K562 (cell line): ENCODE measurements at regions not wholly inside any gene's neighbourhood (a gene's known extent, or its start where the extent isn't known, plus 50 kb on each side); places are given as distances from the start of the nearest gene placed in this dataset.

Experiments used
- ATAC-seq: fragments of 200-7000 bp; cut with Tn5 transposase; 3 replicates; pipeline ENCODE4 v1.9.1; 2020; ENCODE audit warnings: moderate library complexity
- BruUV-seq: library from RNA; stranded (reverse); fragments of 400-500 nt; replicated peaks from 2 replicates; lab custom pipeline; 2021; lab: Mats Ljungman, UMichigan
- CTCF ChIA-PET: fragments of 300-600 bp; formaldehyde crosslinking; extraction: SDS; loops from one replicate; lab custom pipeline; 2021; ENCODE audit warnings: low intra/inter-chr PET ratio; lab: Yijun Ruan, JAX
- POLR2A ChIA-PET: fragments of 300-600, 350-650 bp; sonication (Branson Sonifier 250); formaldehyde crosslinking; extraction: SDS; loops from one replicate; lab custom pipeline; 2021; ENCODE audit warnings: antibody characterized with exemption, inconsistent platforms; lab: Yijun Ruan, JAX
- DNase-seq, 4 experiments: peaks; one replicate each; pipeline versions ENCODE4 v3.0.0 to v3.0.0-alpha.2; 2011 to 2018; ENCODE audit warnings: low spot score in 3 of 4, mixed read lengths in 3 of 4; ENCODE audit errors: extremely low read depth in 1 of 4
- FAIRE-seq: peaks from 2 replicates; lab custom pipeline; 2011; peaks lifted over from hg19 to GRCh38; lab: Jason Lieb, UNC
- H2AFZ ChIP-seq: 2 replicates; pipeline ENCODE4 v1.6.0; 2011; ENCODE audit warnings: low read depth, low read length, control low read depth, inconsistent platforms
- H3K27ac ChIP-seq: fragments of 200-600 bp; 3 replicates; pipeline ENCODE4 v1.8.0; 2011; ENCODE audit warnings: low read depth, mild to moderate bottlenecking, control low read depth, inconsistent platforms, low read length, moderate library complexity, mixed read lengths; ENCODE audit errors: extremely low read depth
- H3K27me3 ChIP-seq, 2 experiments: fragments of 300-600 bp in 1 of 2; 2 replicates in 1 of 2; 3 replicates in 1 of 2; pipeline versions ENCODE4 v1.6.0 to v1.8.0; 2011; ENCODE audit warnings: inconsistent platforms in 2 of 2, low read length in 2 of 2, mild to moderate bottlenecking in 1 of 2, mixed read lengths in 1 of 2, moderate library complexity in 1 of 2; ENCODE audit not compliant: control insufficient read depth in 2 of 2, insufficient read depth in 2 of 2
- H3K36me3 ChIP-seq: fragments of 300-600 bp; 3 replicates; pipeline ENCODE4 v1.8.0; 2011; ENCODE audit warnings: mild to moderate bottlenecking, low read length, inconsistent platforms; ENCODE audit not compliant: control insufficient read depth, insufficient read depth
- H3K4me1 ChIP-seq, 2 experiments: fragments of 200-600 bp in 1 of 2; replicated peaks in 1 of 2; 2 replicates in 1 of 2; 3 replicates in 1 of 2; pipeline versions ENCODE4 v1.5.1 to v1.8.0; 2011; ENCODE audit warnings: inconsistent platforms in 2 of 2, low read length in 2 of 2, mild to moderate bottlenecking in 1 of 2, mixed read lengths in 1 of 2, moderate library complexity in 1 of 2; ENCODE audit not compliant: control insufficient read depth in 2 of 2, insufficient read depth in 2 of 2
- H3K4me2 ChIP-seq: 2 replicates; pipeline ENCODE4 v1.6.1; 2011; ENCODE audit warnings: low read length, control low read depth, inconsistent platforms, mixed read lengths; ENCODE audit not compliant: insufficient read depth
- H3K4me3 ChIP-seq: fragments of 200-600 bp; sonication (generic), shearing (Covaris generic); 2 replicates; pipeline ENCODE4 v1.5.1; 2016; ENCODE audit warnings: control low read depth, inconsistent platforms
- H3K79me2 ChIP-seq: fragments of 200-600 bp; 3 replicates; pipeline ENCODE4 v1.8.0; 2011; ENCODE audit warnings: low read length, inconsistent platforms; ENCODE audit not compliant: control insufficient read depth, insufficient read depth
- H3K9ac ChIP-seq, 2 experiments: 2 replicates each; pipeline versions ENCODE4 v1.6.0 to v1.6.1; 2011; ENCODE audit warnings: low read depth in 2 of 2, low read length in 2 of 2, control low read depth in 1 of 2, inconsistent platforms in 1 of 2, mild to moderate bottlenecking in 1 of 2, mixed read lengths in 1 of 2; ENCODE audit not compliant: insufficient read depth in 1 of 2
- H3K9me1 ChIP-seq: one replicate; pipeline ENCODE4 v1.6.0; 2011; ENCODE audit warnings: inconsistent platforms, mild to moderate bottlenecking, low read length, moderate library complexity; ENCODE audit not compliant: control insufficient read depth, insufficient read depth
- H3K9me3 ChIP-seq: replicated peaks from 2 replicates; pipeline ENCODE4 v1.5.1; 2011; ENCODE audit warnings: low read depth, low read length, inconsistent platforms; ENCODE audit not compliant: control insufficient read depth, insufficient read depth
- H4K20me1 ChIP-seq: replicated peaks from 2 replicates; pipeline ENCODE4 v1.6.1; 2011; ENCODE audit warnings: low read length, inconsistent platforms, mixed read lengths; ENCODE audit not compliant: control insufficient read depth, insufficient read depth
- ATF1 ChIP-seq, 2 experiments: fragments of 450-650 bp in 1 of 2; IDR thresholded peaks; 2 replicates each; pipeline ENCODE4 v1.6.1; 2016; ENCODE audit warnings: missing compliant biosample characterization in 1 of 2, missing genetic modification characterization in 1 of 2
- MYBL2 ChIP-seq, 2 experiments: fragments of 450-650 bp in 1 of 2; sonication (generic) in 1 of 2; formaldehyde crosslinking in 1 of 2; IDR thresholded peaks; 2 replicates each; pipeline versions ENCODE4 v1.6.1 to v1.8.1; 2017 to 2022; ENCODE audit warnings: borderline replicate concordance in 1 of 2, inconsistent platforms in 1 of 2, low read depth in 1 of 2, mild to moderate bottlenecking in 1 of 2, missing genetic modification reagents in 1 of 2, moderate library complexity in 1 of 2
- NFATC3 ChIP-seq: fragments of 450-650 bp; IDR thresholded peaks from 2 replicates; pipeline ENCODE4 v1.6.1; 2017; ENCODE audit warnings: mild to moderate bottlenecking
- SAP30 ChIP-seq: fragments of 200-600 bp; sonication (generic); IDR thresholded peaks from 2 replicates; pipeline ENCODE4 v1.6.1; 2012; ENCODE audit warnings: borderline replicate concordance, low read depth, mild to moderate bottlenecking, moderate library complexity, low read length, control low read depth, inconsistent platforms; ENCODE audit not compliant: insufficient read depth, poor library complexity, severe bottlenecking
- WGBS: fragments of 100-300 bp; shearing (Covaris generic); methylation state at CpG from one replicate; pipeline ENCODE4 v1.1.6; 2016; ENCODE audit warnings: low coverage, mixed read lengths; ENCODE audit not compliant: insufficient coverage; ENCODE audit errors: missing lambda C conversion rate; 5-methylcytosine and 5-hydroxymethylcytosine counted together
- in situ Hi-C: fragments of 300-500 bp; cut with MboI; formaldehyde crosslinking; loops from 4 replicates; pipeline ENCODE4 v1.15.0; 2018; ENCODE audit warnings: inconsistent platforms, mixed read lengths
- intact Hi-C: fragments of 100-400 bp; cut with micrococcal nuclease; formaldehyde crosslinking; loops from 2 replicates; pipeline ENCODE4 v1.14.2; 2022
- TF ChIP-seq, protein P1 (sequence below): fragments of 250-450 bp; sonication (Bioruptor Pico); IDR thresholded peaks from 2 replicates; pipeline ENCODE4 v1.5.0; 2021

DNA sequence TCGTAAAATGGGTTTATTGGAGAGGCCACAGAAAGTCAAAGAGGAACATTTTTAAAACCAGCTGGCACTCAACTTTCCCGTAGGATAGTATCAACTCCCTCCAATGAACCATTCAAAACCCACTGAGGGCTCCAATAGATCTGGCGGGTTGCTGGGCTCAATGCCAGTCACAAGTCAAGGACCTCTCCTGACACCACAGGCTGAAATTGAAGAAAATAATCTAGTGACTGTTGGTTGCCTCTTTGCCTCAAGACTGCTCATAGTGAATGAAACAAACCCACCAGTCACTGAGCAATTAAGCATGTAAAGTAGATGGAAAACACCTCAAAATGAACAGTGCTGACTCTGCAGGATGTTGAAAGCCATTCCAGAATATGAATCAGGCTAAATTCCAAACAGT is 500.6 kb upstream of the AGTR1 start:
- H3K9me3 ChIP-seq, result no peaks in the 10 kb centered on the region
- no peak overlapping the region for H3K4me3 ChIP-seq
- ATAC-seq, result no peak
- H3K4me2 ChIP-seq, result no peak overlapping the region
- FAIRE-seq, result no peak
- H3K36me3 ChIP-seq, result no peaks in the 10 kb centered on the region
- no peaks in the 10 kb centered on the region for H3K79me2 ChIP-seq
- TF ChIP-seq ATF1 (CRISPR knock-in tag; IDR thresholded peaks at IDR 0.05), result no peak
- TF ChIP-seq ATF1 (tag; IDR thresholded peaks at IDR 0.05), result no peak
- TF ChIP-seq NFATC3, result no peak
- TF ChIP-seq, protein P1, sequence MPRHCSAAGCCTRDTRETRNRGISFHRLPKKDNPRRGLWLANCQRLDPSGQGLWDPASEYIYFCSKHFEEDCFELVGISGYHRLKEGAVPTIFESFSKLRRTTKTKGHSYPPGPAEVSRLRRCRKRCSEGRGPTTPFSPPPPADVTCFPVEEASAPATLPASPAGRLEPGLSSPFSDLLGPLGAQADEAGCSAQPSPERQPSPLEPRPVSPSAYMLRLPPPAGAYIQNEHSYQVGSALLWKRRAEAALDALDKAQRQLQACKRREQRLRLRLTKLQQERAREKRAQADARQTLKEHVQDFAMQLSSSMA, result no peak
- TF ChIP-seq SAP30, result no peak
- no peaks in the 10 kb centered on the region for H4K20me1 ChIP-seq
- intact Hi-C loops (no loop called here), in situ Hi-C loops (no loop called here)
- H3K27ac ChIP-seq, result no peak overlapping the region
- ChIA-PET POLR2A (no interaction called here), CTCF (no interaction called here)
- DNase-seq, result no peak
- WGBS, result 0% methylated on average over 3 of the region's 3 CpGs
- no peaks in the 10 kb centered on the region for H3K9me1 ChIP-seq
- H3K4me1 ChIP-seq, result no peaks in the 10 kb centered on the region
- no peak overlapping the region for H3K9ac ChIP-seq
- no peak overlapping the region for H2AFZ ChIP-seq
- BruUV-seq, result no TSS peak
- H3K27me3 ChIP-seq, result no peaks in the 10 kb centered on the region

DNA sequence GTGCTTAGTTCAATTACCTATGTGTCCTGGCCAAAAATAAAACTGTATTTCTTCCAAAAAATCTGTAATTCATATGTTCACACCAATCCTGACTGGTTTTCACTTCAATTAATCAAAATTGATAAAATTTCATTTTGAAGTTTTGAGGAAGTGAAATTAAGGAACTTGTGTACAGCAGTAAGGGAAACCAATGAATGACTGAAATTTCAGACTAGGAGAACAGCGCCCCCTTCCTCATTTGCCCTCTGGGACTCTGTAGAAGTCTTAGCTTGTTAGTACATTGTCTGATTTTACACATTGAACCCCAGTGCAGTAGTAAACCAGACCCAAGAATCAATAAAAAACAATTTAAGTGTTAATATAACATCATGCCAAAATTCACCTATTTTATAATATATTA is 495.3 kb upstream of the AGTR1 start:
- intact Hi-C loops (no loop called here), in situ Hi-C loops (no loop called here)
- POLR2A ChIA-PET, result no interaction called here
- no TSS peak for BruUV-seq
- H3K27ac ChIP-seq, result no peak overlapping the region
- H3K4me1 ChIP-seq, result no peaks in the 10 kb centered on the region
- ATAC-seq (no peak), FAIRE-seq (no peak), DNase-seq (no peak)
- no peak overlapping the region for H2AFZ ChIP-seq
- WGBS, result 0% methylated on average over 1 of the region's 1 CpG
- no peaks in the 10 kb centered on the region for H3K79me2 ChIP-seq
- H3K36me3 ChIP-seq, result no peaks in the 10 kb centered on the region
- H3K9me1 ChIP-seq, result no peaks in the 10 kb centered on the region
- H3K9me3 ChIP-seq, result no peaks in the 10 kb centered on the region
- no peak overlapping the region for H3K4me2 ChIP-seq
- H3K4me3 ChIP-seq, result no peak overlapping the region
- no peak overlapping the region for H3K9ac ChIP-seq
- no peak for TF ChIP-seq MYBL2 (IDR thresholded peaks at IDR 0.05; ENCODE audit: low read depth)
- no peak for TF ChIP-seq MYBL2 (CRISPR knock-in tag; IDR thresholded peaks at IDR 0.05; ENCODE audit: borderline replicate concordance)
- H4K20me1 ChIP-seq, result no peaks in the 10 kb centered on the region
- CTCF ChIA-PET, result no interaction called here
- H3K27me3 ChIP-seq, result no peaks in the 10 kb centered on the region
